Activated T-cell treated with anti-CD3 and anti-CD28 coated beads, Interleukin-2, amount 50 U/mL, for 1 hour (primary cell): ENCODE measurements at regions not wholly inside any gene's neighbourhood (a gene's known extent, or its start where the extent isn't known, plus 50 kb on each side); places are given as distances from the start of the nearest gene placed in this dataset.

Experiments
- DNase-seq: peaks from one replicate; pipeline ENCODE4 v3.0.0-alpha.2; 2020

GRCh38 chr1:194600716-194601115 is 1414.3 kb upstream of the B3GALT2 start:
- DNase-seq, result no peak

- no peak for DNase-seq
These were observed 1411.7 kb upstream of the B3GALT2 start for GRCh38 chr1:194598098-194598497.

GRCh38 chr1:194586302-194586701 is 1399.9 kb upstream of the B3GALT2 start:
- no peak for DNase-seq

DNA sequence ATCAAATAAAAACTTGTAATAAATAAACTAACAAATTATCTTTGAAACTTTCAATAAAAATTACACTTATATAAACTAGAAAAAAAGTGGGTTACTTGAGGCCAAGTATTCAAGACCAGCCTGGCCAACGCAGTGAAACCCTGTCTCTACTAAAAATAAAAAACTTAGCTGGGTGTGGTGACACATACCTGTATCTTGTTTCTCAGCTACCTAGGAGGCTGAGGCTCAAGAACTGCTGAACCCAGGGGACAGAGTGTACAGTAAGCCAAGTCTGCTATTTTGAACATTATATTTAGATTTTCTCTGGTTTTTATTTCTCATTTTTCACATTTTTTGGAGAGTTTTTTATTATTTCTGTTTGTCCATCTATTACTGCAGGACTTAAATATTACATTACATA is 1397.6 kb upstream of the B3GALT2 start:
- DNase-seq, result no peak

DNA sequence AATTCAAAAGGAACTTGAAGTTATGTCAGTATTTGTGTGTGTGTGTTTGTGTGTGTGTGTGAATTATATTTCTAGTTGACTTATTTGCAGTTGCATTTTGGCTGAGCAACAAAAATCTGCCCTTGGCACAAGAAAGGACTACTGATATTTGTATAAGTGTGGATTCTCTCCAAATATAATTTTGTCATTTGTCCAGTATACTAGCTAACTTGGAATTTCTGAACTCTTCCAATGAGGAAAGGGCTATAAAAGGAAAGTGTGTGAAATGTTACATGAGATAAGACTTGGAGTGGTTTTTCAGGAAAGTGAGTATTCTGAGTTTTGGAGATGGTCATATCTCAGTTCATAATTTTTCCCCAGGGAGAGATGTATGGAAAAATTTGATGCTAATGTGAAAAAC is 1384.1 kb upstream of the B3GALT2 start:
- DNase-seq, result no peak

DNA sequence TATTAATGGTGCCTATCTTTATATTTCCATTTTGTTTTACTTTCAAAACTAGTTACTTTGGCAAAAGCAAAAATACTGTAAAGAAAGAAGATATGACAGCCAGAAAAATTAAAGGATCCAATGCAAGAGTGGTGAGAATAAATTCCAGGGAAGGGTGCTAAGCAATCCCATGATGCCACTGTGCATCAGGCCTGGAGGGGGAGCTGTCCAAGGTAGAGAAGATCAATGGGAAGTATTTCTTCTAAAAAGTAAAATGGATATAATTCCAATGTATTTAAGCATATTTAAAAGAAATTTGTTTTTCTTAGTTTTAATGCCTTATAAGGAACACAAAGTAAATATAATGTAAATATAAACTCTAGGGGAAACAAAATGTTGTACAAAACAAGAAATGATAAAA is 1382.2 kb upstream of the B3GALT2 start:
- no peak for DNase-seq

DNA sequence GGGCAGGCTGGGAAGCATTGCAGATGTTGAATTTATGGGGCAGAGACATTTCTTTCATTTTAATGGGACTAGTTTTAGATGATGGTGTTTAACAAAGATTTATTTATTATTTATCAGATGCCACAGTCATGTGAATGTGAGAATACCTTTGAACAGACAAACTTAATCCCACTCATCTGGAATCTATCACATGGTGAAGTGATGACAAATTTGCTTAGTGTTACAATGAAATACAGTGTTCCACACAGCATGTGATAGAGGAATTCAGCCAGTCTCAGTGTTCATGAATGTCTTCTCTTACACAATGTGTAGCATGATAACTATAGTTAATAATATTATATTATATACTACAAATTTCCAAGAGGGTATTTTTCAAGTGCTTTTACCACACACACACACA is 1361.7 kb upstream of the B3GALT2 start:
- no peak for DNase-seq

GRCh38 chr1:194544012-194544411 is 1357.6 kb upstream of the B3GALT2 start:
- DNase-seq, result no peak

- no peak for DNase-seq
These were observed 1352.0 kb upstream of the B3GALT2 start for GRCh38 chr1:194538453-194538852.

GRCh38 chr1:194537521-194537920 is 1351.1 kb upstream of the B3GALT2 start:
- no peak for DNase-seq

- no peak for DNase-seq
These were observed 1349.0 kb upstream of the B3GALT2 start for GRCh38 chr1:194535369-194535768.

DNA sequence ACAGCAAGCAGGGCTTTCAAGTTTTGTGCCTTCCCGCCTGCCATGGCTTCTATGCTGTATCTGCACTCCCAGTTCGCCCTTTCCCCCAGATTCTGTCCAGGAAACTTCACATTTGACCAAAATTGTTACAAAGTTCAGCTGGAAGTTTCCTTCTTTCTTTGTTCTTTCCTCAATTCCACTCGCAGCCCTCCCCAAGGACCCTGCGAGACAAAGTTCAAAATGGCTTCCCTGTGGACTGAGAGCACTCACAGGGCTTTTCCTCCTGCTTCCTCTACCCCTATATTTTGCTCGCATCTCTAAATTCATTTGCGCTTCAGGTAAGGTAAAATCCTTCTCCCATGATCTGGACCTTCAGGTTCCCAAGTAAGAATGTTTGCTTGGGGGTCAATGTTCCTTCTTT is 1348.4 kb upstream of the B3GALT2 start:
- no peak for DNase-seq

GRCh38 chr1:194533641-194534040 is 1347.2 kb upstream of the B3GALT2 start:
- DNase-seq, result no peak

DNA sequence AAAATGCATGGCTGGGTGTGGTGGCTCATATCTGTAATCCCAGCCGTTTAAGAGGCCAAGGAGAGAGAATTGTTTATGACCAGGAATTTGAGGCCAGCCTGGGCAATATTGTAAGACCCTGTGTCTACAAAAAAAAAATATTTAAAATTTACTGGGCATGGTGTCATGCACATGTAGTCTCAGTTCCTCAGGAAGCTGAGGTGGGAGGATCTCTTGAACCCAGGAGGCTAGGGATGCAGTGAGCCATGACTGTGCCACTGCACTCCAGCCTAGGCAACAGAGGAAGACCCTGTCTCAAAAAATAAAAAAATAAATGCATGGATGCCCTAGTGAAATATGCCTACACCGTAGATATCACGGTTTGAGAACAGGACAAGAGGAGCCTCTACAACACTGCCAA is 1331.2 kb upstream of the B3GALT2 start:
- DNase-seq, result no peak

- no peak for DNase-seq
These were observed 1329.5 kb upstream of the B3GALT2 start for GRCh38 chr1:194515916-194516315.

DNA sequence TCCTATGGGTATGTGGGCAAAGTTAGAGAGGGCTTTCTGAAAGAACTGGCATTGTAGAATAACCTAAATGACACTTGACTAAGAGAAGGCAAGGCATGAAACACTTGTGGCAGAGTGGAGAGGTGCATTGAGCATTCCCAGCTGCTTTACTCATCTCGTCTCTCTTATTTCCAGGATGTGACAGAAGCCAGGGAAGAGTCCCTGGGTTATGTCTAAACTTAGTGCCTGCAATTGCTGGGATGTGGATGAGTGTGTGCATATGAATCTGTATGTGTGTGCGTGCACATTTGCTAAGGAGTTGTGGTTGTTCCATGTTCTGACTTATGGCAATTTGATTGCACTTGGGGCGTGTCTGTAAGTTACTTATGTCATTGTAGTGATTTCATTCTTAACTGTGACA is 1326.5 kb upstream of the B3GALT2 start:
- no peak for DNase-seq

GRCh38 chr1:194512345-194512744 is 1325.9 kb upstream of the B3GALT2 start:
- no peak for DNase-seq

- DNase-seq, result no peak
These were observed 1316.8 kb upstream of the B3GALT2 start for GRCh38 chr1:194503209-194503608.

GRCh38 chr1:194495434-194495833 is 1309.0 kb upstream of the B3GALT2 start:
- no peak for DNase-seq

DNA sequence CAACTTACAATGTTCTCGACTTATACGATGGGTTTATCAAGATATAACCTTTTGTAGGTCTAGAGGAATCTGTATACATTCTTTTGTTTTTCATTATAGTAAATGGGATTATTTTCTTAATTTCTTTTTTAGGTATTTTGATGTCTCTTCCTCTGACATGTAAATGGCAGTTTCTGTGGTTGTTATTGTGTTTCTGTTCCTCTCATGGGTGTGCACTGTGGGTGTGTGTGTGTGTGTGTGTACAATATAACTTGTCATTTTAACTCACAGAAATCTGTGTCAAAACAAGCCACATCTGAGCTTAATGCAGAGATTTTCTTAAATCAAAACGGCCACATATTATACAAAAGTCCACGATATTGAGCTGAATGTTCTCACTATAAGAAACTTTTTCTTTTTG is 1300.8 kb upstream of the B3GALT2 start:
- DNase-seq, result no peak

GRCh38 chr1:194485432-194485831 is 1299.0 kb upstream of the B3GALT2 start:
- DNase-seq, result no peak

- DNase-seq, result no peak
These were observed 1292.3 kb upstream of the B3GALT2 start for GRCh38 chr1:194478731-194479130.

GRCh38 chr1:194477908-194478307 is 1291.5 kb upstream of the B3GALT2 start:
- DNase-seq, result no peak

GRCh38 chr1:194476872-194477271 is 1290.5 kb upstream of the B3GALT2 start:
- no peak for DNase-seq

- DNase-seq, result no peak
These were observed 1289.9 kb upstream of the B3GALT2 start for GRCh38 chr1:194476351-194476750.

GRCh38 chr1:194474701-194475100 is 1288.3 kb upstream of the B3GALT2 start:
- DNase-seq, result no peak
